ENCODE measurements at regions not wholly inside any gene's neighbourhood (a gene's known extent, or its start where the extent isn't known, plus 50 kb on each side); places are given as distances from the start of the nearest gene placed in this dataset.

- POLR2A ChIA-PET = no interaction called here
- CTCF ChIA-PET = no interaction called here
- TF ChIP-seq, protein P1, sequence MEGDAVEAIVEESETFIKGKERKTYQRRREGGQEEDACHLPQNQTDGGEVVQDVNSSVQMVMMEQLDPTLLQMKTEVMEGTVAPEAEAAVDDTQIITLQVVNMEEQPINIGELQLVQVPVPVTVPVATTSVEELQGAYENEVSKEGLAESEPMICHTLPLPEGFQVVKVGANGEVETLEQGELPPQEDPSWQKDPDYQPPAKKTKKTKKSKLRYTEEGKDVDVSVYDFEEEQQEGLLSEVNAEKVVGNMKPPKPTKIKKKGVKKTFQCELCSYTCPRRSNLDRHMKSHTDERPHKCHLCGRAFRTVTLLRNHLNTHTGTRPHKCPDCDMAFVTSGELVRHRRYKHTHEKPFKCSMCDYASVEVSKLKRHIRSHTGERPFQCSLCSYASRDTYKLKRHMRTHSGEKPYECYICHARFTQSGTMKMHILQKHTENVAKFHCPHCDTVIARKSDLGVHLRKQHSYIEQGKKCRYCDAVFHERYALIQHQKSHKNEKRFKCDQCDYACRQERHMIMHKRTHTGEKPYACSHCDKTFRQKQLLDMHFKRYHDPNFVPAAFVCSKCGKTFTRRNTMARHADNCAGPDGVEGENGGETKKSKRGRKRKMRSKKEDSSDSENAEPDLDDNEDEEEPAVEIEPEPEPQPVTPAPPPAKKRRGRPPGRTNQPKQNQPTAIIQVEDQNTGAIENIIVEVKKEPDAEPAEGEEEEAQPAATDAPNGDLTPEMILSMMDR (IDR thresholded peaks at IDR 0.05; ENCODE audit: control extremely low read depth, extremely low read depth, low read depth, missing control alignments) = no peak
- no peak for DNase-seq (ENCODE audit: extremely low spot score)
Measured at GRCh38 chr9:95775191-95775590, 100.3 kb upstream of the ERCC6L2 start.

- CTCF ChIA-PET = interaction anchor here (1.2 kb wide), 1 partner anchor 16 kb away, joined by 3 read pairs; no protein-coding TSS in a partner anchor
- POLR2A ChIA-PET = no interaction called here
- no peak for DNase-seq (ENCODE audit: extremely low spot score)
- TF ChIP-seq, protein P1 (IDR thresholded peaks at IDR 0.05; ENCODE audit: control extremely low read depth, extremely low read depth, low read depth, missing control alignments) = no peak
Measured at GRCh38 chr9:95773053-95773418, 102.5 kb upstream of the ERCC6L2 start.

- TF ChIP-seq, protein P1 (IDR thresholded peaks at IDR 0.05; ENCODE audit: control extremely low read depth, extremely low read depth, low read depth, missing control alignments) = no peak
- DNase-seq (ENCODE audit: extremely low spot score) = no peak
- CTCF ChIA-PET = interaction anchor here (1.2 kb wide), 1 partner anchor 17 kb away, joined by 3 read pairs; no protein-coding TSS in a partner anchor
- POLR2A ChIA-PET = no interaction called here
Measured at GRCh38 chr9:95772320-95773052, 103.0 kb upstream of the ERCC6L2 start.

DNA sequence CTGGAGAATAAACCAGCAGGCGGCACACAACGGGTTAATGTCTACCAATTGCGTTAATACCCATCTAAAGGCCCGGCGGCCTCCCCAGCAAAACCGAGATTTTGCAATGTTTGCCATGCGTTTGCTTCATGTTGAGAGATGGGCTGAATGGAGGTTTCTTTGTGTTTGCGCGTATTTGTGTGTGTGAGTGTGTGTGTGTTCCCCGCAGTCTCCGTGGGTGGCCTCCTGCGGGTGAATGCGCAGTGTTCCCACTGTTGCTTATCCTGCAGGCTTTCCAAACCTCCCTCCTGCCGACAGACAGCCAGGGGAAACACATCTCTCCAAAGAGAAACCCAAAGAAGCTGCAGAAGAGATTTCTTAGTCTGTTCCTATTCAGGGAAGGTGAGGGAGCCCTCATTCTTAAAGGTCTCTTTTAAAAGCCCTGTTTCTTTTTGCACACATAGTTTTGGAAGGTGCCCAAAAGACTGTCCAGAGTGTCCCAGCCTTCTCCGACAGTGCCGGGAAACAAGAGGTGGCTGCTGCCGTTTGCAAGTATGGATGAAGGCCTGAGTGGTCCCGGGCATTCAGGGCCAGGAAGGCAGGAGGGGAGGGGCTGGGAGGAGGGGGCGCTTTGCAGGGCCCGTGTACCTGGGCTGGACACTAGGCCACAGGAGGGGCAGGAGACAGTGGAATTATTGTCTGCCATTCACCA lies 103.8 kb upstream of the ERCC6L2 start:
- ChIA-PET CTCF (no interaction called here), POLR2A (no interaction called here)
- DNase-seq (ENCODE audit: extremely low spot score) = no peak
- TF ChIP-seq, protein P1 (IDR thresholded peaks at IDR 0.05; ENCODE audit: control extremely low read depth, extremely low read depth, low read depth, missing control alignments) = no peak

DNA sequence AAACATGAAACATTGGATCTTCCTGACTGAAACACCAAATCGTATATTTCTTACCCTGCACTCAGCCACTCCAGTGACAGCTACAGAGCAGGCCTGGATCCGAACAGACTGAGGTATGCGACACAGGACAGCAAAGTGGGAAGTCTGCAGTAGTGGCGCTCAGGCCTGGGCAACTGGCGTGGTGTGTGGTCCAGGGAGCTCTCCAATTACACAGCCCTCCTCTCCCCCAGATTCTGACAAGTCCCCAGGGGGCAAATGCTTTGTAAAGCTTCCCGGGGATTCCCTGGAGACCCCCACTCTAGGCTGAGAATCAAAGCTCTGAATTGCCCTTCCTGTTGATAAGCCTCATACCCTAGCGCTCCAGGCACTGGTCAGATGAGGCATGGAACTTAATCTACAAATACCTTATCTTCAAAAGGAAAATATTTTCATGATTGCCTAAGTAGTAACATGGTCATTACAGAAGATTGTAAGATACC lies 104.8 kb upstream of the ERCC6L2 start:
- TF ChIP-seq, protein P1 (IDR thresholded peaks at IDR 0.05; ENCODE audit: control extremely low read depth, extremely low read depth, low read depth, missing control alignments) = no peak
- ChIA-PET CTCF (interaction anchor here (1.1 to 1.4 kb wide), 3 partner anchors 9 to 40 kb away, joined by 3 read pairs; no protein-coding TSS in a partner anchor), POLR2A (no interaction called here)
- no peak for DNase-seq (ENCODE audit: extremely low spot score)

GRCh38 chr9:95769909-95770433 lies 105.5 kb upstream of the ERCC6L2 start:
- CTCF ChIA-PET = interaction anchor here (1.1 to 1.4 kb wide), 3 partner anchors 8 to 40 kb away, joined by 3 read pairs; no protein-coding TSS in a partner anchor
- TF ChIP-seq, protein P1 (IDR thresholded peaks at IDR 0.05; ENCODE audit: control extremely low read depth, extremely low read depth, low read depth, missing control alignments) = no peak
- no peak for DNase-seq (ENCODE audit: extremely low spot score)
- POLR2A ChIA-PET = no interaction called here
